Gastroesophageal sphincter (tissue), 3 donors: ENCODE measurements at regions not wholly inside any gene's neighbourhood (a gene's known extent, or its start where the extent isn't known, plus 50 kb on each side); places are given as distances from the start of the nearest gene placed in this dataset.

Experiments
- CTCF ChIP-seq, 4 experiments: fragments of 200-600 bp in 2 of 4; fragments of 450-650 bp in 2 of 4; sonication (generic) in 1 of 4; IDR thresholded peaks; one replicate each; pipeline ENCODE4 v1.5.1; 2017 to 2019; ENCODE audit warnings: antibody characterized with exemption in 4 of 4, mild to moderate bottlenecking in 2 of 4, moderate library complexity in 2 of 4
- POLR2A ChIP-seq, 2 donors: fragments of 450-650 bp; IDR thresholded peaks; one replicate each; pipeline ENCODE4 v1.6.1; 2017; ENCODE audit warnings: antibody characterized with exemption in 2 of 2, mild to moderate bottlenecking in 2 of 2, moderate library complexity in 1 of 2

DNA sequence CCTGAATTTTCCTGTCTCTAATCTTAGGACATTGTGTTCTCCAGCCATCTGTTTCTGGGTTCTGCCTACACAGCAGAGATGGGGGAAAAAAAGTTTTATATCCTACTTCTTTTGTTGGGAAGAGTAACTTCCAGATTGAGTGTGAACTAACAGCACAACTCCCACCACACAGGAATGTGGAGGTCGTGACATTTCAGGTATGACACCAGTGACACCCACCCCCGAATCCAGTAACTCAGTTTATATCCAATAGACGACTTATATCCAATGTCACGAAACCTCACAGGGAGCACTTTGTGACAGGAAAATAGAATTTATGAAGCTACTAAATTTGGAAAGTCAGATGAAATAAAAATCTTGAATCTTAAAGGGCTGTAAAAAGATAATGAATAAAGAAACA, 211.9 kb upstream of the GRM3 start:
- TF ChIP-seq CTCF (IDR thresholded peaks at IDR 0.05) (no peak), POLR2A (IDR thresholded peaks at IDR 0.05) (no peak)
